ENCODE measurements at regions not wholly inside any gene's neighbourhood (a gene's known extent, or its start where the extent isn't known, plus 50 kb on each side); places are given as distances from the start of the nearest gene placed in this dataset.
"Not testable (repeated sequence)": the region's sequence is repeated elsewhere in the genome, so short reads cannot be mapped to it uniquely, and the experiment has no call there.

DNA sequence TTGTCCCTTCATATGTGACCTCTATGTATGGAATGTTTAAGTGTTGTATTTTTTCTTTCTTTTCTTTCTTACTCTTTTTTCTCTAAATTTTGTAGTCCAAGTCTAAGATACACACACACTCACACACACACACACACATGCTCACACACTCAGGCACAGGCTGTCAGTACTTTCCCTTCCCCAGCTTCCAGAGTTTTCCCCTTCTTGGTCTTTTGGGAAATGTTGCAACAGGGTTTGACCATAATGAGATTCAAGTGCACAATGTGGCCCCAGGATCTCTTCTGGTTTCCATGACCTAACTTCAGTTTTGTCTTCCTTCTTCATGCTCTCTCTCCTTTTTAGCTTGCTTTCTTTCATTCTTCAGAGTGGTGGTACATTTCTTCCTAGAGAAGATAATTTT, 289.8 kb upstream of the FOXF1 start:
- no peak for DNase-seq

GRCh38 chr16:86221085-86221484, 289.2 kb upstream of the FOXF1 start:
- DNase-seq = no peak

- no peak for DNase-seq
Observed at GRCh38 chr16:86222547-86222946, 287.8 kb upstream of the FOXF1 start.

GRCh38 chr16:86222965-86223551, 287.3 kb upstream of the FOXF1 start:
- DNase-seq = no peak

DNA sequence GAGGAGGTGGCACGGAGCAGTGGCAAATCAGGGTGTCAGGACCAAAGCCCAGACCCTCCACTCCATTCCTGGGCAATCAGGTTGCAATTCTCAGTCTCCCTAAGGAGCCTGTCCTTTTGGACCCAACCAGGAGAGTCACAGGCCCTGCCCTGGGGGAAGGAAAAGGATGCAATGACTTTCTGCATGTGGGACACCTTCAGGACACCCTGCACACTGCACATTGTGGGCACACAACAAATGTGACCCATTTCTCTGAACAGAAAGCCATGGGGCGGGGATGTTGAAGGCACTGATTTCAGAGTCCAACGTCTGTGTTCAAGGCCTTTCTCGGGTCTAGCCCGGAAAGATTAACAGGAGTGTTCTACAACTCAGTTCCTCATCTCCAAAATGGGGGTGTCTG, 286.2 kb upstream of the FOXF1 start:
- no peak for DNase-seq

GRCh38 chr16:86224629-86225028, 285.7 kb upstream of the FOXF1 start:
- no peak for DNase-seq

DNA sequence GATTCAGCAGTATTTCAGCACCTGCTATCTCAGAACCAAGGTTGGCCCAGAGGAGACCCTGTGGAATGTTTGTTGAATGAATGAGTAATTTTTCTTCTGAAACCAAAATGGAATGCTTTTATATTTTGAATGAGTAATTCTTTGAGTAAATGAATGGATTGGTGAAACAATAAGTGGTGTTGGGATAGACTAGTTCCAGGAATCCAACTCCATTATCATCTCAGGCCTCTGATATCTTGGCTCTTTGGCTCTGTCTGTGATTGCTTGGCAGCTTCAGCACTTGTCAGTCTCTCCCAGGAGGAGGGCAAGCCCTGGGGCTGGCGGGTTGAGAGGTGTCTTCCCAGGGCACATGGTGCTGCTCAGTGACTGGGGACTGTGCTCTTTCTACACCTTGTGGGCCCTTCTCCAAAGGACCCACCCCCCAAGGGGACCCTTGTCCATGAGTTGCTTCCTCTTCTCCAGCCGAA, 284.4 kb upstream of the FOXF1 start:
- DNase-seq = no peak

GRCh38 chr16:86227041-86227440, 283.3 kb upstream of the FOXF1 start:
- no peak for DNase-seq

GRCh38 chr16:86227801-86228200, 282.5 kb upstream of the FOXF1 start:
- no peak for DNase-seq

- no peak for DNase-seq
Observed at GRCh38 chr16:86228713-86229112, 281.6 kb upstream of the FOXF1 start.

- DNase-seq = no peak
Observed at GRCh38 chr16:86229283-86229682, 281.0 kb upstream of the FOXF1 start.

- no peak for DNase-seq
Observed at GRCh38 chr16:86229866-86230656, 280.3 kb upstream of the FOXF1 start.

DNA sequence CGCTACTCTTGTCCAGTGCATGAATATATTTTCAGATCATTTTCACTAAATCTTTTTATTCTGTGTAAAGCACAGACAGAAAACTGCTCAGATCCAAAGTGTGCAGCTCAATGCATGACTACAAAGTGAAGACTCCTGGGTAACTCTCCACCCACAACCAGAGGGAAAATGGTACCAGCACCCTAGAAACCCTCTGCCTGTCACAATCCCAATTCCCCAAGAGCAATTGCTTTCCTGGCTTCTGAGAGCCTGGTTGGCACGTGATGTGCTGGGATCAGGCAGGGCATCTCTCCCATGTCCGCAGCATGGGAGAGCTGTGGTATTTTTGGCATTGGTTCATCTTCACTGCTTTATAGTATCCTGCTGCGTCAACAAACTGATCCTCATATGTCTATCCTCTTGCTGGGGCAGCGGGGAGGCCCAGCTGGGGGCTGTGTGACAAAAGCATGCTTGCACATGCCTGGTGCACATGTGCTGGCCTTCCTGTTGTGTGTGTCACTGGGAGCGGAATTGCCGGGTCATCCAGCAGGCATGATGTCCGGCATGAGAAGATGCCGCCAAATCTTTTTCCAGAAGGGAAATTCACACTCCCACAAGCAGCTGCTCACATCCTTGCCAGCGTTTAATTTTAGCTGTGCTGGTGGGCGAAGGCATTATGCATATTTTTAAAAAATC, 278.9 kb upstream of the FOXF1 start:
- no peak for DNase-seq

- no peak for DNase-seq
Observed at GRCh38 chr16:86231996-86232350, 278.4 kb upstream of the FOXF1 start.

- no peak for DNase-seq
Observed at GRCh38 chr16:86232496-86232895, 277.8 kb upstream of the FOXF1 start.

DNA sequence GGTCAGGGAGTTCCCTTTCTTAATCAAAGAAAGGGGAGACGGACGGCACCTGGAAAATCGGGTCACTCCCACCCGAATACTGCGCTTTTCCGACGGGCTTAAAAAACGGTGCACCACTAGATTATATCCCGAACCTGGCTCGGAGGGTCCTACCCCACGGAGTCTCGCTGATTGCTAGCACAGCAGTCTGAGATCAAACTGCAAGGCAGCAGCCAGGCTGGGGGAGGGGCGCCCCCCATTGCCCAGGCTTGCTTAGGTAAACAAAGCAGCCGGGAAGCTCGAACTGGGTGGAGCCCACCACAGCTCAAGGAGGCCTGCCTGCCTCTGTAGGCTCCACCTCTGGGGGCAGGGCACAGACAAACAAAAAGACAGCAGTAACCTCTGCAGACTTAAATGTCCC, 276.8 kb upstream of the FOXF1 start:
- DNase-seq = not testable (repeated sequence)

DNA sequence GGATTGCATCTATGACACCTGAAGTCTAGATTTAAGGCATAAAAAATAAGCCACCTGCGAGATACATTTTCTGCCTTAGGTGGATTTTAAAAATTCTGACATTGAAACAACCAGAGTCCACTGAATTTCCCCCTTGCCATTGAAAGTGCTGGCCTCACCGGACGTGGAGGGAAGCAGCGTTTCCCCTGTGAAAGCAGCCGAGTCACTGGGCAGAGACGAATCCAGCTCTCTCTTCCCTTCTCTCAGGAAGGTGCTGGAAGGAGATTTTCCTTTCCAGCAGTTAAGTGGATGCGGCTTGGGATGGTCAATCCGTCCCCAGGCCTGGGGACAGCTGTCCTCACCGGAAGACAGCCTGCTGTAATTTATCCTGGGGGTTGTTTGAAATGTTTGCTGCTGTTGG, 270.9 kb upstream of the FOXF1 start:
- DNase-seq = no peak

DNA sequence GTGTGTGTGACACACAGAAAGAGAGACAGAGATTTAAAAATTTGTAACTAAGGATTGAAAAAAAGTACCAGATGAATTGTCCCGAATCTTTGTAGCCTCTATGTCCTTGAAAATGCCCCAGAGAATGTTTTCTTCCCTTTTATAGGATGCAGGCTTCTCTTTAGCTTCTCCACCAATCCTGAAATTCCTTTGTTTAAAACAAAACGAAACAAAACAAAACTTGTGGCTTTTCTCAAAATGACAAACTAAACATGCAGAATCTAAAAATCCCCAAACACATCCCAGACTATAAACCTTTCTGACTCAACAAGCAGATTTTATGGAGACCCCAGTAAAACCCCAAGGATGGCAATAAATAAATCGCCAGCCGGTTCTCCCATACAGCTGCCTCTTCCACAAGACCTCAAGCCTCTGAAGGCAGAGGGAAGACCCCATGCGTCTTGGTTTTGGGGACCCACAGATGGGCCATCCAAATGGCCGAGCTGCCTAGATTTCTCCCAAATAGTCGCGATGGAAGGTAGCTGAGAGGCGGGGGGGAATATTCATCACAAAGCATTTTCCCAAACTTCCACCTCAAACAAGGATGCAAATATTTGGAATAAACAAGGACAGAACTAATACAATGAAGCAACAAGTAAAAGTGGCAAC, 269.5 kb upstream of the FOXF1 start:
- no peak for DNase-seq

- no peak for DNase-seq
Observed at GRCh38 chr16:86241681-86242080, 268.6 kb upstream of the FOXF1 start.

DNA sequence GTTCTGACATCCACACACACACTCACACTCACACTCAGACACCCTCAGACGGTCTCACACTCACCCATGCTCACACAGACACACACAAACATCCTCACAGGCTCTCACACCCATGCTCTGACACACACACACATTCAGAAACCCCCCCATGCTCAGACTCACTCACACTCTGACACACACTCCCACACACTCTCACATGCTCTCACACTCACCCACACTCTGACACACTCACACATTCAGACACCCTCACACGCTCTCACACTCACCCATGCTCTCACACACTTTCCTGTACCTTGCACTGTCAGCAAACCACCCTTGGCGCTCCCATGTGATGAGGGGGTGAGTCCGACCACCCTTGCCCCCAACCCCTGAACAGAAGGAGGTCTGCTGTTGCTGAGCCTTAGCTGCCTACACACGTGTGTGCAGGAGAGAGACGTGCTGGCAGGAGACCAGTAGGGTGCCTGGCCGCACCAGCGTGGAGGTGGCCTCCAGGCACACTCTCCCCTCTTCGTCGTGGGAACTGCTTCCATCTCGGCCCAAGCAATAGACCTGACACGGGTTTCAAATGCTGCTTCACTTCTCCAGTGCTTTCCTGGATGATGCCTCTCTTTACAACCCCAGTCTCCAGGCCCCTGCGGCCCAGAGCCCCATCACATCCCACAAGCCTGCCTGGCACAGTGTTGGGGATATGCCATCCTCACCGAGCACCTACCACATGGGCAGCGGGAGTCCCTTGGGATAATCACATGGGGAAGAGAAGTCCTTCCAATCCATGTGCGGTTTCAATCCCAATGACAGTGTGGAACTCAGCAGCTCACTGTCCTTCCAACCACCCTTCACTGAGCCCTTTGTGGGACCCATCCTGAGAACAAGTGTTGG, 267.8 kb upstream of the FOXF1 start:
- no peak for DNase-seq

DNA sequence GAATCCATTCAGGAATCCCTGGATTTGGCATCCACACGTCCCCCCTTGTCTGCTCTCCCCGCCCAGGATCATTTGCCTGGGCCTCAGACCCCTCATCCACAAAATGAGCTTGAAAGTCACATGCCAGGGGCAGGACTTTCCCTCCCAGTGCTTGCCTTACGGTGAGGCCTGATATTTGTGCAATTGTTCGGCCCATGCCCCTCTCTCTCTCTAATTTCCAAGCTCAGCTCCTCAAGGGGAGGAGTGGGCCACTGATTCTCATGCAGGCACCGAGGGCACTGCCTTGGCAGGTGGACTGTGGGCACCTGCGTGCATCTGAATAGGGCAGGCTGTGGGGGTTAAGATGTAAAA, 267.2 kb upstream of the FOXF1 start:
- DNase-seq = no peak

DNA sequence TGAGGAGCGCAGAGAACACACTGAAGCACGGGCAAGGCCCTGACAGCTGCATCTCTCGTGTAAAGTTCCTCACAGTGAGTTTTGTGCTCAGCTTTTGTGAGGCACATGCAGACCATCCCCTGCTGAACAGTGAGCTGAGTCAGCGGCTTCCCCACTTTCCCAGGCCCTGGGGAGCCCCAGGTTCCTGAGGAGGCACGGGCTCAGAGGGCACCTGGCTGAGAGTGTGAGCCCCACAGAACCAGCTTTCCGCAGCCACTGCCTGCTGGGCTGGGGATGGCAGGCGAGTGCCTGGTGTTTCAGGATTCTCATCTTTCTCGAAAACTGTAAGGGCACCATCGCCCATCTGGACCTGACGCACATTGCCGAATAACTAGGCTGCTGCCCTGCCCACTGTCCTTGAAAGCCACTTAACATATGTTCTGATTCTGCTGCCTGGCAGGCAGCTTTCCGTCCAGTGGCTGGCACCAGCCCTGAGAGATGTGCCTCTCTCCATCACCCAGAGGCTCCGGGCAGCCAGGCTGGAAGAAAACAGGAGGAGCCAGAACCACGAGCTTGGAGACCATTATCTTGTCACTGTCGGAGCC, 266.7 kb upstream of the FOXF1 start:
- DNase-seq = no peak
